HG03439 (cell line): ENCODE measurements at regions not wholly inside any gene's neighbourhood (a gene's known extent, or its start where the extent isn't known, plus 50 kb on each side); places are given as distances from the start of the nearest gene placed in this dataset.
"Not testable (repeated sequence)": the region's sequence is repeated elsewhere in the genome, so short reads cannot be mapped to it uniquely, and the experiment has no call there.

Experiments used
- ATAC-seq: cut with Tn5 transposase; IDR thresholded peaks from one replicate; pipeline ENCODE4 v1.9.1; 2021; ENCODE audit warnings: mild to moderate bottlenecking, moderate library complexity; ENCODE audit not compliant: unreplicated experiment

GRCh38 chr18:55768255-55768654 is 180.3 kb upstream of the TCF4 start:
- ATAC-seq, result no peak

- ATAC-seq, result no peak
These were observed 176.4 kb upstream of the TCF4 start for GRCh38 chr18:55764386-55764785.

GRCh38 chr18:55763805-55764204 is 175.8 kb upstream of the TCF4 start:
- no peak for ATAC-seq

GRCh38 chr18:55763298-55763697 is 175.3 kb upstream of the TCF4 start:
- ATAC-seq, result no peak

- ATAC-seq, result no peak
These were observed 174.4 kb upstream of the TCF4 start for GRCh38 chr18:55762424-55762823.

- ATAC-seq, result no peak
These were observed 165.8 kb upstream of the TCF4 start for GRCh38 chr18:55753643-55754263.

GRCh38 chr18:55751476-55751875 is 163.5 kb upstream of the TCF4 start:
- no peak for ATAC-seq

- no peak for ATAC-seq
These were observed 160.3 kb upstream of the TCF4 start for GRCh38 chr18:55748227-55748738.

- ATAC-seq, result no peak
These were observed 156.2 kb upstream of the TCF4 start for GRCh38 chr18:55744206-55744605.

GRCh38 chr18:55743736-55744135 is 155.7 kb upstream of the TCF4 start:
- no peak for ATAC-seq

- no peak for ATAC-seq
These were observed 155.1 kb upstream of the TCF4 start for GRCh38 chr18:55743133-55743532.

- no peak for ATAC-seq
These were observed 151.5 kb upstream of the TCF4 start for GRCh38 chr18:55739488-55739887.

GRCh38 chr18:55738483-55739114 is 150.6 kb upstream of the TCF4 start:
- ATAC-seq, result no peak

GRCh38 chr18:55737781-55738468 is 149.9 kb upstream of the TCF4 start:
- no peak for ATAC-seq

- ATAC-seq, result no peak
These were observed 149.3 kb upstream of the TCF4 start for GRCh38 chr18:55737266-55737665.

- ATAC-seq, result no peak
These were observed 148.0 kb upstream of the TCF4 start for GRCh38 chr18:55735969-55736368.

- ATAC-seq, result no peak
These were observed 147.3 kb upstream of the TCF4 start for GRCh38 chr18:55735199-55735855.

- no peak for ATAC-seq
These were observed 144.5 kb upstream of the TCF4 start for GRCh38 chr18:55732227-55733106.

GRCh38 chr18:55731594-55732042 is 143.6 kb upstream of the TCF4 start:
- no peak for ATAC-seq

GRCh38 chr18:55721006-55721405 is 133.0 kb upstream of the TCF4 start:
- ATAC-seq, result not testable (repeated sequence)
